ENCODE measurements at regions not wholly inside any gene's neighbourhood (a gene's known extent, or its start where the extent isn't known, plus 50 kb on each side); places are given as distances from the start of the nearest gene placed in this dataset.

GRCh38 chr2:183597841-183598240, 473.6 kb downstream of the NUP35 start:
- TF ChIP-seq CTCF (IDR thresholded peaks at IDR 0.05): no peak
- TF ChIP-seq SMC3 (IDR thresholded peaks at IDR 0.05; ENCODE audit: low read depth, low read length): no peak
- TF ChIP-seq TAF1 (IDR thresholded peaks at IDR 0.05; ENCODE audit: borderline replicate concordance, low read depth, low read length): no peak
- TF ChIP-seq JUND (IDR thresholded peaks at IDR 0.05): no peak

All from SK-N-SH (cell line).